SK-N-SH (cell line): ENCODE measurements at regions not wholly inside any gene's neighbourhood (a gene's known extent, or its start where the extent isn't known, plus 50 kb on each side); places are given as distances from the start of the nearest gene placed in this dataset.
"Not testable (repeated sequence)": the region's sequence is repeated elsewhere in the genome, so short reads cannot be mapped to it uniquely, and the experiment has no call there.

Experiments
- CTCF ChIA-PET: fragments of 300-600, 350-600 bp; formaldehyde crosslinking; extraction: SDS; loops from one replicate; lab custom pipeline; 2021; lab: Yijun Ruan, JAX
- POLR2A ChIA-PET: fragments of 350-600 bp; sonication (Branson Sonifier 250); formaldehyde crosslinking; extraction: SDS; loops from one replicate; lab custom pipeline; 2020; ENCODE audit warnings: antibody characterized with exemption, inconsistent platforms; lab: Yijun Ruan, JAX
- DNase-seq: peaks from one replicate; pipeline ENCODE4 v3.0.0; 2012
- H2AFZ ChIP-seq: fragments of 200-600 bp; sonication (generic); 2 replicates; pipeline ENCODE4 v1.8.1; 2016; ENCODE audit warnings: antibody characterized with exemption, mild to moderate bottlenecking, low read depth
- H3F3A ChIP-seq: fragments of 200-600 bp; sonication (generic); replicated peaks from 2 replicates; pipeline ENCODE3; 2016; ENCODE audit warnings: antibody characterized with exemption, mild to moderate bottlenecking; ENCODE audit not compliant: insufficient read depth
- H3K27ac ChIP-seq, 2 experiments: fragments of 200-500 bp in 1 of 2; fragments of 200-600 bp in 1 of 2; sonication (Bioruptor generic) in 1 of 2; sonication (generic), shearing (Covaris generic) in 1 of 2; 2 replicates each; pipeline versions ENCODE4 v1.5.1 to v1.6.1; 2014 to 2016; ENCODE audit warnings: low read depth in 2 of 2, inconsistent platforms in 1 of 2, low read length in 1 of 2, mild to moderate bottlenecking in 1 of 2, mixed read lengths in 1 of 2
- H3K27me3 ChIP-seq: fragments of 200-600 bp; sonication (generic), shearing (Covaris generic); 2 replicates; pipeline ENCODE4 v1.6.1; 2016; ENCODE audit warnings: mixed run types; ENCODE audit not compliant: insufficient read depth
- H3K36me3 ChIP-seq, 2 experiments: fragments of 200-500 bp in 1 of 2; fragments of 200-600 bp in 1 of 2; sonication (Bioruptor generic) in 1 of 2; sonication (generic) in 1 of 2; replicated peaks in 1 of 2; 2 replicates each; pipeline versions ENCODE3 to v1.5.1; 2014 to 2016; ENCODE audit warnings: low read length in 1 of 2, mild to moderate bottlenecking in 1 of 2; ENCODE audit not compliant: insufficient read depth in 2 of 2, control insufficient read depth in 1 of 2
- H3K4me1 ChIP-seq, 2 experiments: fragments of 200-500 bp in 1 of 2; fragments of 200-600 bp in 1 of 2; sonication (Bioruptor generic) in 1 of 2; sonication (generic), shearing (Covaris generic) in 1 of 2; 2 replicates each; pipeline versions ENCODE4 v1.5.1 to v1.6.1; 2014 to 2016; ENCODE audit warnings: low read depth in 1 of 2, low read length in 1 of 2, mixed run types in 1 of 2; ENCODE audit not compliant: insufficient read depth in 2 of 2, control insufficient read depth in 1 of 2
- H3K4me2 ChIP-seq: fragments of 200-600 bp; sonication (generic), shearing (Covaris generic); 2 replicates; pipeline ENCODE4 v1.6.1; 2017; ENCODE audit warnings: mixed run types
- H3K4me3 ChIP-seq, 2 experiments: fragments of 200-500 bp in 1 of 2; fragments of 200-600 bp in 1 of 2; sonication (Bioruptor generic) in 1 of 2; sonication (generic), shearing (Covaris generic) in 1 of 2; 2 replicates each; pipeline versions ENCODE4 v1.5.1 to v1.8.1; 2014 to 2016; ENCODE audit warnings: low read depth in 2 of 2, inconsistent platforms in 1 of 2, low read length in 1 of 2, mild to moderate bottlenecking in 1 of 2, mixed read lengths in 1 of 2, moderate library complexity in 1 of 2
- H3K79me2 ChIP-seq: fragments of 200-600 bp; sonication (generic); 2 replicates; pipeline ENCODE4 v1.8.1; 2017; ENCODE audit warnings: mild to moderate bottlenecking; ENCODE audit not compliant: insufficient read depth
- H3K9ac ChIP-seq: fragments of 200-600 bp; sonication (generic); 2 replicates; pipeline ENCODE4 v1.6.1; 2017; ENCODE audit warnings: mixed run types
- H3K9me2 ChIP-seq: fragments of 200-600 bp; sonication (generic); 2 replicates; pipeline ENCODE4 v1.6.1; 2017; ENCODE audit warnings: mixed run types
- H3K9me3 ChIP-seq: fragments of 200-600 bp; sonication (generic); 2 replicates; pipeline ENCODE4 v1.6.1; 2017; ENCODE audit warnings: mixed run types, mild to moderate bottlenecking, moderate library complexity
- H4K20me1 ChIP-seq: fragments of 200-600 bp; sonication (generic); 2 replicates; pipeline ENCODE4 v1.6.1; 2017; ENCODE audit warnings: mild to moderate bottlenecking, mixed run types; ENCODE audit not compliant: insufficient read depth
- CTCF ChIP-seq: fragments of 200-600 bp; sonication (generic); IDR thresholded peaks from 2 replicates; pipeline ENCODE4 v1.6.1; 2017; ENCODE audit warnings: antibody characterized with exemption, mild to moderate bottlenecking, moderate library complexity
- EZH2phosphoT487 ChIP-seq: fragments of 200-600 bp; sonication (generic); IDR thresholded peaks from 2 replicates; pipeline ENCODE4 v1.6.1; 2017; ENCODE audit warnings: low read depth, mixed run types, mild to moderate bottlenecking, antibody characterized with exemption, moderate library complexity, borderline replicate concordance
- FOSL2 ChIP-seq: IDR thresholded peaks from 2 replicates; pipeline ENCODE4 v1.4.0; 2012; ENCODE audit warnings: low read depth, mild to moderate bottlenecking, moderate library complexity, borderline replicate concordance
- FOXM1 ChIP-seq: IDR thresholded peaks from 2 replicates; pipeline ENCODE4 v1.4.0; 2012; ENCODE audit warnings: low read depth, mild to moderate bottlenecking
- MEF2A ChIP-seq: IDR thresholded peaks from 2 replicates; pipeline ENCODE4 v1.4.0; 2012; ENCODE audit warnings: low read depth, borderline replicate concordance
- MXI1 ChIP-seq: IDR thresholded peaks from 2 replicates; pipeline ENCODE4 v1.6.1; 2012; ENCODE audit warnings: mild to moderate bottlenecking, low read depth, low read length, improper control_type of control experiment
- RAD21 ChIP-seq: IDR thresholded peaks from 2 replicates; pipeline ENCODE4 v1.6.1; 2012; ENCODE audit warnings: mild to moderate bottlenecking, low read length
- REST ChIP-seq: IDR thresholded peaks from 2 replicates; pipeline ENCODE4 v1.6.1; 2012; ENCODE audit warnings: mild to moderate bottlenecking, low read depth, low read length, moderate library complexity
- RXRA ChIP-seq: IDR thresholded peaks from 2 replicates; pipeline ENCODE4 v1.4.0; 2012; ENCODE audit warnings: low read depth, mild to moderate bottlenecking, borderline replicate concordance
- SIN3A ChIP-seq: IDR thresholded peaks from 2 replicates; pipeline ENCODE4 v1.6.1; 2012; ENCODE audit warnings: low read depth, mild to moderate bottlenecking, low read length, moderate library complexity, borderline replicate concordance
- TAF1 ChIP-seq: IDR thresholded peaks from 2 replicates; pipeline ENCODE4 v1.6.1; 2012; ENCODE audit warnings: low read depth, mild to moderate bottlenecking, low read length, moderate library complexity, borderline replicate concordance
- TEAD4 ChIP-seq: IDR thresholded peaks from 2 replicates; pipeline ENCODE4 v1.4.0; 2012; ENCODE audit warnings: mild to moderate bottlenecking, borderline replicate concordance; ENCODE audit not compliant: insufficient read depth
- WGBS: methylation state at CpG from one replicate; pipeline ENCODE4 v1.1.6; 2017; ENCODE audit warnings: low lambda C conversion rate; 5-methylcytosine and 5-hydroxymethylcytosine counted together

- TF ChIP-seq TAF1 (no peak), MXI1 (peak; percentile 34; the same call in 1 of the 2 replicates), MEF2A (no peak)
These were observed 220.8 kb upstream of the PRSS58 start (continued) for GRCh38 chr7:142478479-142479220.

- CTCF ChIA-PET: interaction anchor here (0.6 to 13.5 kb wide), 39 partner anchors 7 to 738 kb away, joined by 3 to 196 read pairs (median 4); partner anchors contain the start of gene PRSS1
These were observed 219.9 kb upstream of the PRSS58 start for GRCh38 chr7:142477801-142478200.

GRCh38 chr7:142477079-142477651 lies 219.3 kb upstream of the PRSS58 start:
- no peaks in the 10 kb centered on the region for H3K9me2 ChIP-seq
- H3K27ac ChIP-seq: no peak overlapping the region

More at GRCh38 chr7:142477801-142478200, 219.9 kb upstream of the PRSS58 start:
- H3K36me3 ChIP-seq, H3K9ac ChIP-seq, DNase-seq, H3K79me2 ChIP-seq, H3K4me3 ChIP-seq, H3K27me3 ChIP-seq, POLR2A ChIA-PET, H3K9me3 ChIP-seq, H3K9me2 ChIP-seq, H3F3A ChIP-seq, H4K20me1 ChIP-seq, H3K27ac ChIP-seq: not testable (repeated sequence)
- WGBS: 51% methylated on average over 5 of the region's 5 CpGs
- Histone ChIP-seq H3K4me1 (peaks cover 7 to 13% of the 10 kb centered on the region in 2 experiments; a peak in 2 of 4 replicates), H2AFZ (0 out of 2 replicates have a peak overlapping the region, but pooled peaks have one; percentile 38), H3K4me2 (peak overlapping the region; percentile 36; the same call in 1 of the 2 replicates)

GRCh38 chr7:142476077-142476476 lies 218.2 kb upstream of the PRSS58 start:
- H3K9me2 ChIP-seq: no peaks in the 10 kb centered on the region
- WGBS: 87% methylated on average over 2 of the region's 2 CpGs
- H3K79me2 ChIP-seq: no peaks in the 10 kb centered on the region
- no peak overlapping the region for H3K27ac ChIP-seq
- H3K4me1 ChIP-seq: peaks cover 7 to 13% of the 10 kb centered on the region in 2 experiments; a peak in 2 of 4 replicates
- no peak overlapping the region for H2AFZ ChIP-seq
- H3F3A ChIP-seq: no peaks in the 10 kb centered on the region
- ChIA-PET POLR2A (no interaction called here), CTCF (interaction anchor here (0.7 to 12.3 kb wide), 10 partner anchors 9 to 62 kb away, joined by 3 to 196 read pairs (median 4); no protein-coding TSS in a partner anchor)
- no peaks in the 10 kb centered on the region for H3K9me3 ChIP-seq
- no peak for DNase-seq
- H3K36me3 ChIP-seq: no peaks in the 10 kb centered on the region
- no peaks in the 10 kb centered on the region for H4K20me1 ChIP-seq
- no peak overlapping the region for H3K4me3 ChIP-seq
- H3K4me2 ChIP-seq: no peak overlapping the region
- no peak overlapping the region for H3K9ac ChIP-seq
- no peaks in the 10 kb centered on the region for H3K27me3 ChIP-seq
- TF ChIP-seq RAD21 (no peak), FOSL2 (no peak), EZH2phosphoT487 (no peak), REST (no peak), RXRA (no peak), TEAD4 (no peak), CTCF (no peak), FOXM1 (no peak)

More at GRCh38 chr7:142477079-142477651, 219.3 kb upstream of the PRSS58 start:
- 44% methylated on average over 3 of the region's 3 CpGs for WGBS
- H3K4me3 ChIP-seq: no peak overlapping the region
- TF ChIP-seq SIN3A: no peak
- no peak for TF ChIP-seq FOXM1
- H3K27me3 ChIP-seq: no peaks in the 10 kb centered on the region
- peak overlapping the region; percentile 24; the same call in 1 of the 2 replicates for H2AFZ ChIP-seq
- no peaks in the 10 kb centered on the region for H4K20me1 ChIP-seq
- no peak overlapping the region for H3K9ac ChIP-seq
- no peaks in the 10 kb centered on the region for H3F3A ChIP-seq
- ChIA-PET POLR2A (no interaction called here), CTCF (interaction anchor here (0.6 to 13.5 kb wide), 14 partner anchors 9 to 273 kb away, joined by 3 to 196 read pairs (median 4); partner anchors contain the start of gene PRSS1)
- no peaks in the 10 kb centered on the region for H3K9me3 ChIP-seq
- H3K79me2 ChIP-seq: no peaks in the 10 kb centered on the region
- DNase-seq: no peak
- H3K36me3 ChIP-seq: no peaks in the 10 kb centered on the region
- H3K4me1 ChIP-seq: peaks cover 7 to 13% of the 10 kb centered on the region in 2 experiments; a peak in 2 of 4 replicates
- peak overlapping the region; percentile 36; the same call in 1 of the 2 replicates for H3K4me2 ChIP-seq
